ENCODE measurements at regions not wholly inside any gene's neighbourhood (a gene's known extent, or its start where the extent isn't known, plus 50 kb on each side); places are given as distances from the start of the nearest gene placed in this dataset.

- WGBS (ENCODE audit: extremely low coverage, insufficient read length, low lambda C conversion rate), result no CpG with 5 or more reads among the region's 2 CpGs
- Mint-ChIP-seq H3K9me3 (peaks cover 93 to 95% of the 10 kb centered on the region in 2 experiments), H3K27ac (no peak overlapping the region), H3K27me3 (ENCODE audit: low read depth) (no peaks in the 10 kb centered on the region), H3K4me3 (no peak overlapping the region), H3K4me1 (no peaks in the 10 kb centered on the region), H3K36me3 (ENCODE audit: insufficient read depth in 1 of 3, low read depth in 3 of 3) (peaks cover 4 to 16% (median 6%) of the 10 kb centered on the region in 3 experiments; a peak in 4 of 7 replicates)
- no peaks in the 10 kb centered on the region for H3K27me3 ChIP-seq (ENCODE audit: insufficient read depth, low read length)
- H3K14ac ChIP-seq (ENCODE audit: insufficient read depth, low read length), result no peak overlapping the region
- no peak overlapping the region for H2BK120ac ChIP-seq (ENCODE audit: low read depth, low read length, poor library complexity, severe bottlenecking)
- no peaks in the 10 kb centered on the region for H3K4me1 ChIP-seq (ENCODE audit: insufficient read depth, low read length)
- no peak overlapping the region for H2BK5ac ChIP-seq (ENCODE audit: insufficient read length, low read length)
- peaks cover 99% of the 10 kb centered on the region for H3K9me3 ChIP-seq (ENCODE audit: control insufficient read depth, low read depth, low read length)
- H3K23me2 ChIP-seq (ENCODE audit: insufficient read length, low read depth, low read length, poor library complexity, severe bottlenecking), result no peaks in the 10 kb centered on the region
- H4K20me1 ChIP-seq (ENCODE audit: control insufficient read depth, insufficient read depth, insufficient read length), result no peaks in the 10 kb centered on the region
- no peak overlapping the region for H3K27ac ChIP-seq (ENCODE audit: insufficient read length, low read depth, low read length)
- H4K91ac ChIP-seq (ENCODE audit: insufficient read length, low read depth, low read length), result no peak overlapping the region
- H3T11ph ChIP-seq (ENCODE audit: low read length), result no peak overlapping the region
- H4K8ac ChIP-seq (replicated peaks; ENCODE audit: insufficient read length, low read depth, low read length), result no peak overlapping the region
- H2BK12ac ChIP-seq (ENCODE audit: insufficient read length, low read depth, low read length), result no peak overlapping the region
- no peak overlapping the region for H2BK15ac ChIP-seq (ENCODE audit: low read depth, low read length)
- H3K9ac ChIP-seq (ENCODE audit: extremely low read depth, insufficient read length, low read length), result no peak overlapping the region
- H3K4me2 ChIP-seq (ENCODE audit: insufficient read depth, insufficient read length, low read length), result no peak overlapping the region
- TF ChIP-seq CTCF (conservative IDR thresholded peaks at IDR 0.05), result no peak
- no peak overlapping the region for H2AK5ac ChIP-seq (ENCODE audit: insufficient read length, low read length)
- H2AFZ ChIP-seq (ENCODE audit: low read length), result no peak overlapping the region
- H3K56ac ChIP-seq (ENCODE audit: insufficient read length, low read depth, low read length), result no peak overlapping the region
- H4K5ac ChIP-seq (ENCODE audit: insufficient read length, low read depth, low read length), result no peak overlapping the region
- H3K79me1 ChIP-seq (ENCODE audit: insufficient read depth, low read depth, low read length, poor library complexity, severe bottlenecking), result no peaks in the 10 kb centered on the region
- no peak for DNase-seq
- H3K23ac ChIP-seq (ENCODE audit: insufficient read length, low read depth, low read length), result no peak overlapping the region
- H3K18ac ChIP-seq (ENCODE audit: insufficient read length, low read depth, low read length), result no peak overlapping the region
- H3K4ac ChIP-seq (ENCODE audit: low read depth, low read length), result no peak overlapping the region
- no peaks in the 10 kb centered on the region for H3K79me2 ChIP-seq (ENCODE audit: insufficient read depth, low read length)
- no peak overlapping the region for H2BK20ac ChIP-seq (ENCODE audit: low read depth, low read length, poor library complexity, severe bottlenecking)
Observed at GRCh38 chr16:35298460-35299243, 1839.2 kb downstream of the TP53TG3F start.

Data from H9 (cell line).